H1 (cell line): ENCODE measurements at regions not wholly inside any gene's neighbourhood (a gene's known extent, or its start where the extent isn't known, plus 50 kb on each side); places are given as distances from the start of the nearest gene placed in this dataset.

Source experiments
- CTCF ChIA-PET: fragments of 300-600 bp; sonication (Branson Sonifier 250); formaldehyde crosslinking; loops from one replicate; lab custom pipeline; 2021; ENCODE audit not compliant: partially characterized antibody; lab: Charles Lee
- POLR2A ChIA-PET: fragments of 300-600 bp; sonication (Branson Sonifier 250); formaldehyde crosslinking; loops from one replicate; lab custom pipeline; 2021; ENCODE audit warnings: inconsistent platforms; ENCODE audit not compliant: partially characterized antibody; lab: Charles Lee
- DNase-seq, 2 experiments: peaks; one replicate each; pipeline versions ENCODE4 v3.0.0 to v3.0.0-alpha.2; 2010 to 2022; ENCODE audit warnings: low spot score in 2 of 2, low read depth in 1 of 2, mixed read lengths in 1 of 2
- FAIRE-seq: peaks from 2 replicates; lab custom pipeline; 2011; peaks lifted over from hg19 to GRCh38; lab: Jason Lieb, UNC
- H2AFZ ChIP-seq: 2 replicates; pipeline ENCODE4 v1.8.1; 2012; ENCODE audit warnings: low read length, inconsistent platforms
- H2AK5ac ChIP-seq: 2 replicates; pipeline ENCODE4 v1.6.1; 2013; ENCODE audit warnings: low read depth, low read length
- H2BK120ac ChIP-seq: replicated peaks from 2 replicates; pipeline ENCODE3; 2013; ENCODE audit warnings: low read depth, low read length, inconsistent platforms
- H2BK12ac ChIP-seq: 2 replicates; pipeline ENCODE4 v1.6.1; 2013; ENCODE audit warnings: low read depth, low read length
- H2BK15ac ChIP-seq: 2 replicates; pipeline ENCODE4 v1.6.1; 2013; ENCODE audit warnings: low read length
- H2BK20ac ChIP-seq: 2 replicates; pipeline ENCODE4 v1.6.1; 2013; ENCODE audit warnings: low read length
- H2BK5ac ChIP-seq: 2 replicates; pipeline ENCODE4 v1.6.1; 2013; ENCODE audit warnings: low read depth, low read length
- H3K14ac ChIP-seq: 2 replicates; pipeline ENCODE4 v1.6.1; 2013; ENCODE audit warnings: inconsistent platforms; ENCODE audit not compliant: insufficient read length
- H3K18ac ChIP-seq: 2 replicates; pipeline ENCODE4 v1.6.1; 2013; ENCODE audit warnings: low read length; ENCODE audit errors: extremely low read depth
- H3K23ac ChIP-seq: 2 replicates; pipeline ENCODE4 v1.6.1; 2013; ENCODE audit warnings: inconsistent platforms; ENCODE audit not compliant: insufficient read length
- H3K23me2 ChIP-seq: 2 replicates; pipeline ENCODE4 v1.6.1; 2013; ENCODE audit warnings: low read depth, low read length
- H3K27ac ChIP-seq: 2 replicates; pipeline ENCODE4 v1.6.1; 2011; ENCODE audit warnings: low read depth, low read length, inconsistent platforms
- H3K27me3 ChIP-seq, 4 experiments: replicated peaks in 1 of 4; 1 replicate in 1 of 4; 2 replicates in 3 of 4; pipeline versions ENCODE4 v1.6.1 to v1.8.1; 2011 to 2013; ENCODE audit warnings: low read length in 3 of 4, mild to moderate bottlenecking in 3 of 4, inconsistent platforms in 2 of 4, mixed read lengths in 2 of 4, moderate library complexity in 1 of 4; ENCODE audit not compliant: control insufficient read depth in 3 of 4, insufficient read depth in 3 of 4; ENCODE audit errors: extremely low read depth in 1 of 4
- H3K36me3 ChIP-seq, 4 experiments: 2 replicates each; pipeline versions ENCODE4 v1.6.1 to v1.8.1; 2011 to 2013; ENCODE audit warnings: mild to moderate bottlenecking in 4 of 4, low read length in 3 of 4, moderate library complexity in 2 of 4, control low read depth in 1 of 4, inconsistent platforms in 1 of 4; ENCODE audit not compliant: insufficient read depth in 4 of 4, control insufficient read depth in 2 of 4
- H3K4ac ChIP-seq: replicated peaks from 2 replicates; pipeline ENCODE3; 2013; ENCODE audit warnings: low read length, low read depth, mixed read lengths, inconsistent platforms; ENCODE audit not compliant: insufficient read length
- H3K4me1 ChIP-seq, 4 experiments: replicated peaks in 1 of 4; 1 replicate in 1 of 4; 2 replicates in 3 of 4; pipeline versions ENCODE4 v1.6.1 to v1.8.1; 2011 to 2013; ENCODE audit warnings: low read length in 3 of 4, inconsistent platforms in 2 of 4, mixed read lengths in 1 of 4; ENCODE audit not compliant: insufficient read depth in 4 of 4, control insufficient read depth in 3 of 4
- H3K4me2 ChIP-seq, 2 experiments: 2 replicates each; pipeline versions ENCODE4 v1.6.1 to v1.8.1; 2011 to 2013; ENCODE audit warnings: low read depth in 2 of 2, low read length in 2 of 2, control low read depth in 1 of 2, inconsistent platforms in 1 of 2, mild to moderate bottlenecking in 1 of 2; ENCODE audit not compliant: insufficient read depth in 1 of 2
- H3K4me3 ChIP-seq, 4 experiments: fragments of 200-600, 300-600 bp in 1 of 4; sonication (generic), shearing (Covaris generic), sonication (Bioruptor Twin) in 1 of 4; 2 replicates each; pipeline versions ENCODE4 v1.5.1 to v1.8.1; 2011 to 2016; ENCODE audit warnings: low read length in 4 of 4, low read depth in 3 of 4, control low read depth in 2 of 4, inconsistent platforms in 2 of 4, mild to moderate bottlenecking in 2 of 4, mixed read lengths in 1 of 4, moderate library complexity in 1 of 4; ENCODE audit not compliant: insufficient read depth in 2 of 4; ENCODE audit errors: extremely low read depth in 1 of 4
- H3K56ac ChIP-seq: replicated peaks from 2 replicates; pipeline ENCODE3; 2013; ENCODE audit warnings: low read depth, mild to moderate bottlenecking, mixed read lengths, low read length, inconsistent platforms; ENCODE audit not compliant: insufficient read length
- H3K79me1 ChIP-seq: 2 replicates; pipeline ENCODE4 v1.6.1; 2013; ENCODE audit warnings: low read depth, low read length, control low read depth
- H3K79me2 ChIP-seq, 2 experiments: 2 replicates each; pipeline versions ENCODE4 v1.6.1 to v1.8.1; 2012 to 2013; ENCODE audit warnings: low read length in 2 of 2, mild to moderate bottlenecking in 2 of 2, inconsistent platforms in 1 of 2; ENCODE audit not compliant: insufficient read depth in 2 of 2, control insufficient read depth in 1 of 2
- H3K9ac ChIP-seq, 4 experiments: replicated peaks in 1 of 4; 1 replicate in 1 of 4; 2 replicates in 3 of 4; pipeline versions ENCODE4 v1.6.1 to v1.8.1; 2011 to 2013; ENCODE audit warnings: low read depth in 3 of 4, low read length in 3 of 4, control low read depth in 2 of 4, mild to moderate bottlenecking in 2 of 4, moderate library complexity in 2 of 4, inconsistent platforms in 1 of 4; ENCODE audit errors: extremely low read depth in 1 of 4
- H3K9me3 ChIP-seq, 2 experiments: 2 replicates each; pipeline versions ENCODE4 v1.6.1 to v1.8.1; 2012 to 2013; ENCODE audit warnings: mild to moderate bottlenecking in 2 of 2, moderate library complexity in 2 of 2, control low read depth in 1 of 2, inconsistent platforms in 1 of 2, low read depth in 1 of 2, low read length in 1 of 2, mixed read lengths in 1 of 2; ENCODE audit not compliant: insufficient read depth in 2 of 2
- H4K20me1 ChIP-seq, 2 experiments: replicated peaks in 1 of 2; 2 replicates each; pipeline versions ENCODE3 to v1.8.1; 2011 to 2013; ENCODE audit warnings: inconsistent platforms in 2 of 2, low read length in 2 of 2, mild to moderate bottlenecking in 1 of 2; ENCODE audit not compliant: insufficient read depth in 2 of 2, control insufficient read depth in 1 of 2
- H4K5ac ChIP-seq: 2 replicates; pipeline ENCODE4 v1.6.1; 2013; ENCODE audit warnings: low read length, low read depth, mixed read lengths, inconsistent platforms; ENCODE audit not compliant: insufficient read length
- H4K8ac ChIP-seq: 2 replicates; pipeline ENCODE4 v1.8.0; 2013; ENCODE audit warnings: mild to moderate bottlenecking, moderate library complexity, low read length, inconsistent platforms; ENCODE audit not compliant: insufficient read depth; ENCODE audit errors: extremely low read depth
- H4K91ac ChIP-seq: replicated peaks from 2 replicates; pipeline ENCODE3; 2013; ENCODE audit warnings: low read length, mixed read lengths, inconsistent platforms; ENCODE audit not compliant: insufficient read length
- BACH1 ChIP-seq: IDR thresholded peaks from 2 replicates; pipeline ENCODE4 v1.6.1; 2012; ENCODE audit warnings: low read length, improper control_type of control experiment
- SIN3A ChIP-seq, 2 experiments: IDR thresholded peaks in 1 of 2; conservative IDR thresholded peaks in 1 of 2; 2 replicates each; pipeline ENCODE4 v1.6.1; 2011 to 2012; ENCODE audit warnings: low read length in 2 of 2, improper control_type of control experiment in 1 of 2, low read depth in 1 of 2, mild to moderate bottlenecking in 1 of 2

- no peak overlapping the region for H2AFZ ChIP-seq
- POLR2A ChIA-PET = no interaction called here
These were observed 693.9 kb upstream of the CHORDC1 start for GRCh38 chr11:90916706-90917105.

More at GRCh38 chr11:90916706-90917105, 693.9 kb upstream of the CHORDC1 start:
- no peaks in the 10 kb centered on the region for H3K9me3 ChIP-seq
- no peak overlapping the region for H3K4me2 ChIP-seq
- TF ChIP-seq BACH1 = no peak
- no peak for TF ChIP-seq SIN3A (conservative IDR thresholded peaks at IDR 0.05 in 1 of 2, IDR thresholded peaks at IDR 0.05 in 1 of 2; ENCODE audit: low read depth in 1 of 2, low read length in 2 of 2)
- no peak overlapping the region for H4K8ac ChIP-seq
- H2BK120ac ChIP-seq = no peak overlapping the region
- no peaks in the 10 kb centered on the region for H3K23me2 ChIP-seq
- no peak overlapping the region for H2BK20ac ChIP-seq
- H3K23ac ChIP-seq = no peak overlapping the region
- no peaks in the 10 kb centered on the region for H3K27me3 ChIP-seq
- no peaks in the 10 kb centered on the region for H3K4me1 ChIP-seq
- no peak overlapping the region for H3K4me3 ChIP-seq
- H3K18ac ChIP-seq = no peak overlapping the region
- no peak overlapping the region for H3K14ac ChIP-seq
- no peak overlapping the region for H2BK12ac ChIP-seq
- no peaks in the 10 kb centered on the region for H4K20me1 ChIP-seq
- H3K4ac ChIP-seq = no peak overlapping the region
- FAIRE-seq = no peak
- no peak overlapping the region for H3K9ac ChIP-seq
- no peak overlapping the region for H4K5ac ChIP-seq
- no peak overlapping the region for H2AK5ac ChIP-seq
- H2BK5ac ChIP-seq = no peak overlapping the region
- no peaks in the 10 kb centered on the region for H3K79me1 ChIP-seq
- H3K79me2 ChIP-seq = no peaks in the 10 kb centered on the region
- CTCF ChIA-PET = interaction anchor here (0.5 to 0.6 kb wide), 2 partner anchors 13 to 542 kb away, joined by 3 read pairs; no protein-coding TSS in a partner anchor
- H3K56ac ChIP-seq = no peak overlapping the region
- no peaks in the 10 kb centered on the region for H3K36me3 ChIP-seq
- no peak for DNase-seq
- no peak overlapping the region for H4K91ac ChIP-seq
- no peak overlapping the region for H2BK15ac ChIP-seq
- H3K27ac ChIP-seq = no peak overlapping the region
